ENCODE measurements at regions not wholly inside any gene's neighbourhood (a gene's known extent, or its start where the extent isn't known, plus 50 kb on each side); places are given as distances from the start of the nearest gene placed in this dataset.

DNA sequence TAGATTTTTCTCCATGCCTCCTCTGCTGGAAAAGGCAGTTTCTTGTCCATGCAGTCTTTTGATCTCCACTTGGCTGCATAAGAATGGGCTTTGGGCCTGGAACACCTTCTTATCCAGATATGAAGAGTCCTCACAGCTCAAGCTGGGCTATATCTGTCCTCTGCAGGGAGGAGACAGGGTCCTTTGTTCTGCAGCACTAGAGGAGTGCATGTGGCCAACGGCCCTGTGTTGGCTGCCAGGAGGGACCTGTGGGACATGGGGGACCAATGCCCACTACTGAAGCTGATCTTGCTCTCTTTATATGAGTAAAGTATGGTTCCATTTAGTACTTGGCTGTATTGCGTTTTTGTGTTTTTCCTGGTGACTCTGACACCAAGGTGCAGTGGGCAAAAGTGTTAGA is 157.3 kb upstream of the ABI3BP start:
- H3K9ac ChIP-seq (replicated peaks; ENCODE audit: extremely low read depth, insufficient read depth, low read length) = no peak overlapping the region
- dilution Hi-C loops (cut with MboI; ENCODE audit: extremely low pct_ligation_motif_present, low sequenced_read_pairs) = no loop called here
- H3K27me3 ChIP-seq (ENCODE audit: control insufficient read depth in 2 of 2, insufficient read depth in 2 of 2, low read length in 2 of 2) = no peaks in the 10 kb centered on the region
- H3K27ac ChIP-seq (ENCODE audit: insufficient read depth, low read depth, low read length) = no peak overlapping the region
- TF ChIP-seq, protein P1, sequence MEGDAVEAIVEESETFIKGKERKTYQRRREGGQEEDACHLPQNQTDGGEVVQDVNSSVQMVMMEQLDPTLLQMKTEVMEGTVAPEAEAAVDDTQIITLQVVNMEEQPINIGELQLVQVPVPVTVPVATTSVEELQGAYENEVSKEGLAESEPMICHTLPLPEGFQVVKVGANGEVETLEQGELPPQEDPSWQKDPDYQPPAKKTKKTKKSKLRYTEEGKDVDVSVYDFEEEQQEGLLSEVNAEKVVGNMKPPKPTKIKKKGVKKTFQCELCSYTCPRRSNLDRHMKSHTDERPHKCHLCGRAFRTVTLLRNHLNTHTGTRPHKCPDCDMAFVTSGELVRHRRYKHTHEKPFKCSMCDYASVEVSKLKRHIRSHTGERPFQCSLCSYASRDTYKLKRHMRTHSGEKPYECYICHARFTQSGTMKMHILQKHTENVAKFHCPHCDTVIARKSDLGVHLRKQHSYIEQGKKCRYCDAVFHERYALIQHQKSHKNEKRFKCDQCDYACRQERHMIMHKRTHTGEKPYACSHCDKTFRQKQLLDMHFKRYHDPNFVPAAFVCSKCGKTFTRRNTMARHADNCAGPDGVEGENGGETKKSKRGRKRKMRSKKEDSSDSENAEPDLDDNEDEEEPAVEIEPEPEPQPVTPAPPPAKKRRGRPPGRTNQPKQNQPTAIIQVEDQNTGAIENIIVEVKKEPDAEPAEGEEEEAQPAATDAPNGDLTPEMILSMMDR (IDR thresholded peaks at IDR 0.05; ENCODE audit: extremely low read depth in 1 of 2, insufficient read depth in 1 of 2, low read depth in 1 of 2, low read length in 2 of 2) = no peak
- TF ChIP-seq POLR2A (IDR thresholded peaks at IDR 0.05; ENCODE audit: low read depth, low read length) (no peak), MYC (IDR thresholded peaks at IDR 0.05; ENCODE audit: low read depth, low read length) (no peak), FOS (IDR thresholded peaks at IDR 0.05; ENCODE audit: borderline replicate concordance, insufficient read depth, low read length) (no peak), GATA2 (IDR thresholded peaks at IDR 0.05; ENCODE audit: insufficient read depth, insufficient read length, low read depth, low read length) (no peak), EZH2 (IDR thresholded peaks at IDR 0.05; ENCODE audit: borderline replicate concordance, low read depth, low read length, severe bottlenecking) (no peak), MAX (IDR thresholded peaks at IDR 0.05; ENCODE audit: insufficient read depth, insufficient read length) (no peak), JUN (IDR thresholded peaks at IDR 0.05; ENCODE audit: borderline replicate concordance, insufficient read depth, insufficient read length, low read depth) (no peak), POLR2AphosphoS5 (IDR thresholded peaks at IDR 0.05; ENCODE audit: insufficient read depth, low read depth, low read length) (no peak)
- no peaks in the 10 kb centered on the region for H3K9me3 ChIP-seq (replicated peaks; ENCODE audit: control insufficient read depth, insufficient read depth, low read length)
- H4K20me1 ChIP-seq (replicated peaks; ENCODE audit: control insufficient read depth, extremely low read depth, insufficient read depth, low read length) = no peaks in the 10 kb centered on the region
- POLR2A ChIA-PET = no interaction called here
- DNase-seq (ENCODE audit: low read depth, low spot score) (no peak), FAIRE-seq (no peak)
- intact Hi-C loops (cut with micrococcal nuclease) = no loop called here
- no peak overlapping the region for H3K4me2 ChIP-seq (ENCODE audit: insufficient read depth, low read length)
- BruUV-seq (replicated peaks) = no TSS peak
- H3K4me1 ChIP-seq (ENCODE audit: control insufficient read depth, extremely low read depth, insufficient read depth, low read length) = no peaks in the 10 kb centered on the region
- H2AFZ ChIP-seq (ENCODE audit: low read depth, low read length) = no peak overlapping the region
- H3K36me3 ChIP-seq (ENCODE audit: control insufficient read depth in 2 of 2, extremely low read depth in 1 of 2, insufficient read depth in 2 of 2, low read length in 2 of 2) = no peaks in the 10 kb centered on the region
- H3K9me1 ChIP-seq (replicated peaks; ENCODE audit: control insufficient read depth, extremely low read depth, insufficient read depth, low read length) = no peaks in the 10 kb centered on the region
- no peaks in the 10 kb centered on the region for H3K79me2 ChIP-seq (ENCODE audit: control insufficient read depth, insufficient read depth, low read length)
- H3K4me3 ChIP-seq (replicated peaks in 1 of 3; ENCODE audit: insufficient read depth in 1 of 3, low read depth in 1 of 3, low read length in 3 of 3) = no peak overlapping the region
- CTCF ChIA-PET = interaction anchor here (3.0 kb wide), 1 partner anchor 46 kb away, joined by 9 read pairs; no protein-coding TSS in a partner anchor
